ENCODE measurements at regions not wholly inside any gene's neighbourhood (a gene's known extent, or its start where the extent isn't known, plus 50 kb on each side); places are given as distances from the start of the nearest gene placed in this dataset.
"Not testable (repeated sequence)": the region's sequence is repeated elsewhere in the genome, so short reads cannot be mapped to it uniquely, and the experiment has no call there.

GRCh38 chr22:22733881-22734373 lies 89.5 kb downstream of the GGTLC2 start:
- no peaks in the 10 kb centered on the region for H3K9me3 ChIP-seq (ENCODE audit: low read length)
- H3K27ac ChIP-seq (ENCODE audit: low read depth, low read length, poor library complexity, severe bottlenecking) = no peak overlapping the region
- no peak overlapping the region for H3K9ac ChIP-seq (ENCODE audit: low read length)
- no peaks in the 10 kb centered on the region for H3K79me2 ChIP-seq (ENCODE audit: insufficient read depth, low read length)
- no peak overlapping the region for H3K4me3 ChIP-seq (ENCODE audit: low read depth, low read length, poor library complexity, severe bottlenecking)
- no peak for TF ChIP-seq EZH2 (IDR thresholded peaks at IDR 0.05; ENCODE audit: borderline replicate concordance, low read length)
- TF ChIP-seq CTCF (IDR thresholded peaks at IDR 0.05; ENCODE audit: low read length) = no peak
- no peaks in the 10 kb centered on the region for H3K9me2 ChIP-seq (ENCODE audit: low read depth, low read length)
- no peaks in the 10 kb centered on the region for H3K27me3 ChIP-seq (ENCODE audit: insufficient read depth, low read length)
- H3K4me1 ChIP-seq (ENCODE audit: insufficient read depth, low read length, severe bottlenecking) = no peaks in the 10 kb centered on the region
- no peak overlapping the region for H2AFZ ChIP-seq (ENCODE audit: low read length)
- no peaks in the 10 kb centered on the region for H4K20me1 ChIP-seq (ENCODE audit: insufficient read depth, low read length)
- H3F3A ChIP-seq (ENCODE audit: insufficient read depth, low read length) = no peaks in the 10 kb centered on the region
- no peak overlapping the region for H3K4me2 ChIP-seq (ENCODE audit: low read length)
- H3K36me3 ChIP-seq (ENCODE audit: insufficient read depth, low read length) = no peaks in the 10 kb centered on the region

- not testable (repeated sequence) for H3K27ac ChIP-seq (ENCODE audit: low read depth, low read length, poor library complexity, severe bottlenecking); H3K9me3 ChIP-seq (ENCODE audit: low read length); H3K9ac ChIP-seq (ENCODE audit: low read length); H3K4me1 ChIP-seq (ENCODE audit: insufficient read depth, low read length, severe bottlenecking); H3K36me3 ChIP-seq (ENCODE audit: insufficient read depth, low read length); H3K79me2 ChIP-seq (ENCODE audit: insufficient read depth, low read length); H3K9me2 ChIP-seq (ENCODE audit: low read depth, low read length); H3K27me3 ChIP-seq (ENCODE audit: insufficient read depth, low read length); H3F3A ChIP-seq (ENCODE audit: insufficient read depth, low read length); H3K4me2 ChIP-seq (ENCODE audit: low read length); H4K20me1 ChIP-seq (ENCODE audit: insufficient read depth, low read length); H3K4me3 ChIP-seq (ENCODE audit: low read depth, low read length, poor library complexity, severe bottlenecking); H2AFZ ChIP-seq (ENCODE audit: low read length)
Measured at GRCh38 chr22:22734395-22735272, 90.2 kb downstream of the GGTLC2 start.

GRCh38 chr22:22735276-22735675 lies 90.9 kb downstream of the GGTLC2 start:
- not testable (repeated sequence) for H3K36me3 ChIP-seq (ENCODE audit: insufficient read depth, low read length); H3K4me1 ChIP-seq (ENCODE audit: insufficient read depth, low read length, severe bottlenecking); H4K20me1 ChIP-seq (ENCODE audit: insufficient read depth, low read length); H3K9ac ChIP-seq (ENCODE audit: low read length); H3K9me3 ChIP-seq (ENCODE audit: low read length); H3K27ac ChIP-seq (ENCODE audit: low read depth, low read length, poor library complexity, severe bottlenecking); H3K27me3 ChIP-seq (ENCODE audit: insufficient read depth, low read length); H3K4me2 ChIP-seq (ENCODE audit: low read length); H3F3A ChIP-seq (ENCODE audit: insufficient read depth, low read length); H3K4me3 ChIP-seq (ENCODE audit: low read depth, low read length, poor library complexity, severe bottlenecking); H3K9me2 ChIP-seq (ENCODE audit: low read depth, low read length); H2AFZ ChIP-seq (ENCODE audit: low read length); H3K79me2 ChIP-seq (ENCODE audit: insufficient read depth, low read length)

GRCh38 chr22:22735695-22736611 lies 91.5 kb downstream of the GGTLC2 start:
- Histone ChIP-seq H3K4me2 (ENCODE audit: low read length) (no peak overlapping the region), H3K27me3 (ENCODE audit: insufficient read depth, low read length) (no peaks in the 10 kb centered on the region), H3K9me2 (ENCODE audit: low read depth, low read length) (no peaks in the 10 kb centered on the region)

More at GRCh38 chr22:22735695-22736611, 91.5 kb downstream of the GGTLC2 start:
- no peaks in the 10 kb centered on the region for H3K36me3 ChIP-seq (ENCODE audit: insufficient read depth, low read length)
- H3K9ac ChIP-seq (ENCODE audit: low read length) = no peak overlapping the region
- TF ChIP-seq CTCF (IDR thresholded peaks at IDR 0.05; ENCODE audit: low read length) (no peak), EZH2 (IDR thresholded peaks at IDR 0.05; ENCODE audit: borderline replicate concordance, low read length) (no peak)
- H4K20me1 ChIP-seq (ENCODE audit: insufficient read depth, low read length) = no peaks in the 10 kb centered on the region
- H3K9me3 ChIP-seq (ENCODE audit: low read length) = no peaks in the 10 kb centered on the region
- no peak overlapping the region for H3K4me3 ChIP-seq (ENCODE audit: low read depth, low read length, poor library complexity, severe bottlenecking)
- H3K4me1 ChIP-seq (ENCODE audit: insufficient read depth, low read length, severe bottlenecking) = no peaks in the 10 kb centered on the region
- H3F3A ChIP-seq (ENCODE audit: insufficient read depth, low read length) = no peaks in the 10 kb centered on the region
- no peaks in the 10 kb centered on the region for H3K79me2 ChIP-seq (ENCODE audit: insufficient read depth, low read length)
- H2AFZ ChIP-seq (ENCODE audit: low read length) = no peak overlapping the region
- no peak overlapping the region for H3K27ac ChIP-seq (ENCODE audit: low read depth, low read length, poor library complexity, severe bottlenecking)

Measured in OCI-LY1 (cell line).